ENCODE measurements at regions not wholly inside any gene's neighbourhood (a gene's known extent, or its start where the extent isn't known, plus 50 kb on each side); places are given as distances from the start of the nearest gene placed in this dataset.
A peak's percentile ranks its signal among the peaks of the same experiment; 100 is the strongest.
"Not testable (repeated sequence)": the region's sequence is repeated elsewhere in the genome, so short reads cannot be mapped to it uniquely, and the experiment has no call there.

DNA sequence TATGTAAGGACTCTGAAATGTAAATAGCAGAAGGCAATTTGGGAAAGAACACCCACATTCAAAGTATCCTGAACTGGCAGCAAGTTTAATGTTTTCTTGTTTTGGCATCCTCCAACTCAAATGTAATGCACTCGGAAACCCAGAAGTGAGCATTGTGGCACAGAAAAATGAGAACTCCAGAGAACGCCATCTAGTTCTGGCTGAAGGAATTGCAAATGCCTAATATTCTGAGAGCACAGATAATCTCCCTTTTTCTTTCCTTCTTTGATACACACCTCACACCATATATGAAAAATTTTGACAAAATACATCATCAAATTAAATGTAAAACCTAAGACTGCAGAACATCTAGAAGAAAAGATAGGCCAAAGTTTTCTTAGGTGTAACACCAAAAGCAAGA, 52.1 kb downstream of the PWWP3B start:
- TF ChIP-seq, protein P1, sequence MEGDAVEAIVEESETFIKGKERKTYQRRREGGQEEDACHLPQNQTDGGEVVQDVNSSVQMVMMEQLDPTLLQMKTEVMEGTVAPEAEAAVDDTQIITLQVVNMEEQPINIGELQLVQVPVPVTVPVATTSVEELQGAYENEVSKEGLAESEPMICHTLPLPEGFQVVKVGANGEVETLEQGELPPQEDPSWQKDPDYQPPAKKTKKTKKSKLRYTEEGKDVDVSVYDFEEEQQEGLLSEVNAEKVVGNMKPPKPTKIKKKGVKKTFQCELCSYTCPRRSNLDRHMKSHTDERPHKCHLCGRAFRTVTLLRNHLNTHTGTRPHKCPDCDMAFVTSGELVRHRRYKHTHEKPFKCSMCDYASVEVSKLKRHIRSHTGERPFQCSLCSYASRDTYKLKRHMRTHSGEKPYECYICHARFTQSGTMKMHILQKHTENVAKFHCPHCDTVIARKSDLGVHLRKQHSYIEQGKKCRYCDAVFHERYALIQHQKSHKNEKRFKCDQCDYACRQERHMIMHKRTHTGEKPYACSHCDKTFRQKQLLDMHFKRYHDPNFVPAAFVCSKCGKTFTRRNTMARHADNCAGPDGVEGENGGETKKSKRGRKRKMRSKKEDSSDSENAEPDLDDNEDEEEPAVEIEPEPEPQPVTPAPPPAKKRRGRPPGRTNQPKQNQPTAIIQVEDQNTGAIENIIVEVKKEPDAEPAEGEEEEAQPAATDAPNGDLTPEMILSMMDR (IDR thresholded peaks at IDR 0.05; ENCODE audit: low read depth, low read length): peak; percentile 21
- peak in 1 of 2 donors; percentile 6 for DNase-seq (ENCODE audit: low read depth in 2 of 2)

DNA sequence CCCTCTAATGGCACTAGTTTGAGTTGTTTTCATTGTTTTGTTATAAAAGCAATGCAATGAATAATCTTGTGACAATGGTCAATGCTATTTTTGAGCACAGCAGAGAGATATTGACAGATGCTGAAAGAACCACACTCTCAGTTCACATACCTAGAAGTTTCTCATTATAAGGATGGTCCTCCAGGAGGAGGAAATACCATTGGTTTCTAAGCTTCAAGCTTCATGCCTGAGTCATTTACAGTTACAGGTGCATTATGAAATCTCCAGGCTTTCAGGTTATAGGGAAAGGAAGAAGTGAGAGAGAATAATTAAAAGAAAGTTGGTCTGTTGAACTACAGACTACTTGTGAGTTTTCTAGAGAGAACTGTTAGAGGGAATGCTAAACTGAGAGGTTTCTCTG, 75.3 kb downstream of the PWWP3B start:
- H3K4me3 ChIP-seq (replicated peaks in 1 of 2; ENCODE audit: low read depth in 2 of 2, low read length in 2 of 2): no peak overlapping the region
- TF ChIP-seq, protein P1 (IDR thresholded peaks at IDR 0.05; ENCODE audit: low read depth, low read length): no peak
- DNase-seq (ENCODE audit: low read depth in 2 of 2): peak in 1 of 2 donors; percentile 0

More for the DNA sequence above, 52.1 kb downstream of the PWWP3B start:
- no peak overlapping the region for H3K4me3 ChIP-seq (replicated peaks in 1 of 2; ENCODE audit: low read depth in 2 of 2, low read length in 2 of 2)

DNA sequence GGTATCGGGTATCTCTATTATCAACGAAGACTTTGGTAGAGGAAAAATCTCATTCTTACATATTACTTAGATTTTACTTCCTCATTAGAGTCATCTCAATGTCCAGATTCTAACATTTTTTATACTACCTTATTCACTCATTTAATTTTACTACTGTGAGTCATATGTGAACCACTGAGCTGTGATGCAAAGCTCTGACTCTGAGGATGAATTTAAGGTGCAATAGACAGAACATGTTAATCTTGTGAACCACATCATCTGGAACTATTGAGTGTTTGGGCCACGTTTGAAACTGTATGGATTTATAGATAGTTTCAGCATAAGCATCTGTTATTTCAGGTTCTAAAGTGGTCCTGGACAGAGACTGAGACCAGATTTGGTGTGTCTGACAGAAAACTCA, 78.4 kb downstream of the PWWP3B start:
- no peak overlapping the region for H3K4me3 ChIP-seq (replicated peaks in 1 of 2; ENCODE audit: low read depth in 2 of 2, low read length in 2 of 2)
- DNase-seq (ENCODE audit: low read depth in 2 of 2): peak; percentile 7 to 37
- TF ChIP-seq, protein P1 (IDR thresholded peaks at IDR 0.05; ENCODE audit: low read depth, low read length): no peak

DNA sequence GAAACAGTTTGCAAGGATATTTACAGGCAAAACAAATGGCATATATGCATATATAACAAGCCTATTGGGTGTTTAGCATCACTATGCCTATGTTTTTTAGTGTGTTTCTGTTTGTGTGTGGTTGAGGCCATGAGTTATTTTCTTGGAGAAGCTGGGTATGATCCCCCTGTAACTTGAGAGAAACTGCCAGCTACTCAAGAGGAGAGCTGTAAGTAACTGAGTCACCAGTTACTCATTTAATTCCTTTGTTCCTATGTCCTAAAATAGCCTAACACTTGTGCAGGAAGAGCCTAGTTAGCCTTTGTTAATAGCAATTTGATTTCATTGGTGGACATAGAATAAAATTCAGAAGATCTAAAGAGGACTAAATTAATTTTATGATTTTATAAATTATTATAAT, 79.1 kb downstream of the PWWP3B start:
- H3K4me3 ChIP-seq (replicated peaks in 1 of 2; ENCODE audit: low read depth in 2 of 2, low read length in 2 of 2): no peak overlapping the region
- DNase-seq (ENCODE audit: low read depth in 2 of 2): peak; percentile 22 to 44
- TF ChIP-seq, protein P1 (IDR thresholded peaks at IDR 0.05; ENCODE audit: low read depth, low read length): no peak

DNA sequence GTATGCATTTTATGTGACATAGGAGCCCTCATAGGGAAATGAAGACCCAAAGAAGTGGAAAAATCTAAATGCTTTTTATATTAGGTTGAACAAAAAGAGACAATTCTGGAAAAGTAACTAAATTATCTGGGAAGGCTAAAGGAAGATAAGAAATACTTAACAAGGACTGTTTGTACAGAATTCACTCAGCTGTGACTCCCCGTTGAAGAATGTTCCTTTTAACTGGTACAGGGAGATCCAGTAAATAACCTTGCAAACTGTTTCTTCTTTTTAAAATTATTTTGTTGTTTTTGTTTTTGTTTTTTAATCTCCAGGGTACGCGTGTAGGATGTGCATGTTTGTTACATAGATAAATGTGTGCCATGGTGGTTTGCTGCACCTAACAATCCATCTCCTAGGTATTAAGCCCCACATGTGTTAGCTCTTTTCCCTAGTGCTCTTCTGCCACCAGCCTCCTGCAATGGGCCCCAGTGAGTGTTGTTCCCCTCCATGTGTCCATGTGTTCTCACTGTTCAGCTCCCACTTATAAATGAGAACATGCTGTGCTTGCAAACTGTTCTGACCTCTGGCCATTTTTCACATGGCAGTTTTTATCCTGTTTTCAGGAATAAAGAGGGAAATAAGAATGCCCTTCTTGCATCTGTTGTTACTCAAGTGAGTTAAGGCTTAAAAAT, 81.7 kb downstream of the PWWP3B start:
- DNase-seq (ENCODE audit: low read depth in 2 of 2): peak; percentile 10 to 43
- H3K4me3 ChIP-seq (replicated peaks in 1 of 2; ENCODE audit: low read depth in 2 of 2, low read length in 2 of 2): no peak overlapping the region
- TF ChIP-seq, protein P1 (IDR thresholded peaks at IDR 0.05; ENCODE audit: low read depth, low read length): no peak

DNA sequence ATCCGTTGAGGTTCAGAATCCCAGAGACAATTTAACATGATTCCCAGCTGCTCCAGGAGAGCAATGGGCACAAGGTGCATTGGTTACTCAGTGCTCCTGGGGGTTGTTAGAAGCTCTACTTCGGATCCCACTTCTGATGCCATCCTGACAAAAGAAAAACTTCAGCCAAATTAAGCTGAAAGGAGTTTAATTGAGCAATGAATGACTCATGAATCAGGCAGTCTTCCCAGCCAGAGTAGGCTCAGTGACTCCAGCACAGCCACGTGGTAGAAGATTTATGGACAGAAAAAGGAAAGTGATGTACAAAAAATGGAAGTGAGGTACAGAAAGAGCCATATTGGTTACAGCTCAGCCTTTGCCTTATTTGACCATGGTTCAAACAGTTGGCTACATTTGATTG, 95.7 kb downstream of the PWWP3B start:
- H3K4me3 ChIP-seq (replicated peaks in 1 of 2; ENCODE audit: low read depth in 2 of 2, low read length in 2 of 2): no peak overlapping the region
- DNase-seq (ENCODE audit: low read depth in 2 of 2): peak; percentile 57 to 67
- TF ChIP-seq, protein P1 (IDR thresholded peaks at IDR 0.05; ENCODE audit: low read depth, low read length): no peak

DNA sequence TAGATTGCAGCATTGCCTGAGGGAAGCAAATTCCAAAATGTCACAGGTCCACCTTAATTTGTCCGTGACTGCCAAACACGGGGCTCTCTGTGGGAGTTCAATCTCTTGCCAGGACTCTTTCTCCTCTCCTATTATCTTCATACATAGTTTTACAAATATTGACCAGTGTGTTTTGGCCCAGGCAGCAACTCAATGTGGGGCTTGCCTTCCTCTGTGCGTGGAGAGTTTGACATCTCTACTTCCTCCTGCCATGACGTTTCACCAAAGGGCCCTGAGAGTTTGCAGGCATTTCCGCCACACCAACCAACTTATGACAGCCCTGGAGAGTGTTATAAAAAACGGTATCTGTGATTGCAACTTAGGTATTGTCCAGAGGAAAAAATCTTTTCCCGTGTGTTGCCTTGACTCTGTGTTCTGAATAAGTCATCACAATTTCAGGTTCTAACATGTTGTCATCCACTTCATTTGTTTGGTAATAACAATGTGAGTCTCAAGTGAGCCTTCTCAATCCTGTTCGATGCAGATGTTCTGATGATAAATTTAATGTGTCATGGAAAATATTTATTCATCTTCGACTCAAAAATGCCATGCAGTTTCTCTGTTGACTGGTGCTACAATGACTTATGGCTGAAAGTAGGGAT, 106.0 kb downstream of the PWWP3B start:
- not testable (repeated sequence) for H3K4me3 ChIP-seq (replicated peaks in 1 of 2; ENCODE audit: low read depth in 2 of 2, low read length in 2 of 2); DNase-seq (ENCODE audit: low read depth in 2 of 2)

DNA sequence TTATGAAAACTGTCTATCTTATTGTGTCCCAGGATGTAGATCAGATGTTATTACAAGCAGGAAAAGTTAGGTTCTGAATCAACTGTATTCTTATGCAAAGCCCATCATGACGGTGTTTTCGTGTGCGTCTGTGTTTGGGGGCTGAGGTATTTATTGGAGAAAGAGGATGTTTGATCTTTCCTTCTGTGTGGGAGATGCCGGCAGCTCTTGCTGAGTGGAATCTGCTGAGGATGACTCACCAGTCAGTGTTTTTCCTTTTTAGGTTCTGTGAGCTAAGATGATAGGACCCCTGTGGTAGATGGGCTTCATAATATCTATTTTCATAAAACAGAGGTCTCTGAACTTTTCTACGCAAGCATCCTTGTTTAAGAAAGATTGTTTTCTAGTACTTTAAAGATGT, 107.1 kb downstream of the PWWP3B start:
- not testable (repeated sequence) for DNase-seq (ENCODE audit: low read depth in 2 of 2); H3K4me3 ChIP-seq (replicated peaks in 1 of 2; ENCODE audit: low read depth in 2 of 2, low read length in 2 of 2)
